IMR-90 (cell line): ENCODE measurements at regions not wholly inside any gene's neighbourhood (a gene's known extent, or its start where the extent isn't known, plus 50 kb on each side); places are given as distances from the start of the nearest gene placed in this dataset.

Experiments
- ATAC-seq: fragments of 200-7000 bp; cut with Tn5 transposase; 2 replicates; pipeline ENCODE4 v1.9.1; 2020; ENCODE audit warnings: low read depth, mild to moderate bottlenecking, moderate library complexity
- BruUV-seq: library from RNA; stranded (reverse); fragments of 400-500 nt; replicated peaks from 2 replicates; lab custom pipeline; 2021; lab: Mats Ljungman, UMichigan
- CTCF ChIA-PET: fragments of 300-600 bp; formaldehyde crosslinking; extraction: SDS; loops from one replicate; lab custom pipeline; 2021; ENCODE audit warnings: antibody characterized with exemption; lab: Yijun Ruan, JAX
- POLR2A ChIA-PET: fragments of 300-600 bp; sonication (Branson Sonifier 250); formaldehyde crosslinking; loops from one replicate; lab custom pipeline; 2022; ENCODE audit warnings: antibody characterized with exemption; ENCODE audit not compliant: unreplicated experiment; lab: Charles Lee
- DNase-seq: peaks from one replicate; pipeline ENCODE4 v3.0.0; 2013
- H2AFZ ChIP-seq: replicated peaks from 2 replicates; pipeline ENCODE3; 2013; ENCODE audit warnings: low read length, mild to moderate bottlenecking; ENCODE audit not compliant: poor library complexity
- H2AK5ac ChIP-seq: 2 replicates; pipeline ENCODE4 v1.6.1; 2013; ENCODE audit warnings: low read depth, low read length, inconsistent platforms
- H2AK9ac ChIP-seq: replicated peaks from 2 replicates; pipeline ENCODE3; 2013; ENCODE audit warnings: mild to moderate bottlenecking, low read depth, low read length, moderate library complexity; ENCODE audit not compliant: poor library complexity
- H2BK120ac ChIP-seq: 2 replicates; pipeline ENCODE4 v1.6.1; 2013; ENCODE audit warnings: low read depth, low read length, inconsistent platforms
- H2BK15ac ChIP-seq: 3 replicates; pipeline ENCODE4 v1.6.1; 2013; ENCODE audit warnings: low read depth, low read length, inconsistent platforms
- H2BK20ac ChIP-seq: 2 replicates; pipeline ENCODE4 v1.6.1; 2013; ENCODE audit warnings: low read depth, mild to moderate bottlenecking, inconsistent platforms, low read length, moderate library complexity
- H2BK5ac ChIP-seq: 2 replicates; pipeline ENCODE4 v1.6.1; 2013; ENCODE audit warnings: mild to moderate bottlenecking, low read depth, low read length, inconsistent platforms; ENCODE audit not compliant: poor library complexity, severe bottlenecking
- H3K14ac ChIP-seq: replicated peaks from 2 replicates; pipeline ENCODE4 v1.6.1; 2013; ENCODE audit warnings: low read depth, low read length, inconsistent platforms
- H3K18ac ChIP-seq: 2 replicates; pipeline ENCODE4 v1.6.1; 2013; ENCODE audit warnings: low read depth, low read length, control low read depth
- H3K23ac ChIP-seq: 2 replicates; pipeline ENCODE4 v1.6.1; 2013; ENCODE audit warnings: low read depth, low read length, inconsistent platforms
- H3K27ac ChIP-seq: 2 replicates; pipeline ENCODE4 v1.5.1; 2013; ENCODE audit warnings: mild to moderate bottlenecking, control low read depth, low read length; ENCODE audit not compliant: insufficient read depth
- H3K27me3 ChIP-seq: 2 replicates; pipeline ENCODE4 v1.6.1; 2013; ENCODE audit warnings: low read length; ENCODE audit not compliant: control insufficient read depth, insufficient read depth
- H3K36me3 ChIP-seq: 2 replicates; pipeline ENCODE4 v1.6.1; 2013; ENCODE audit warnings: low read length, mixed read lengths; ENCODE audit not compliant: control insufficient read depth, insufficient read depth
- H3K4ac ChIP-seq: 2 replicates; pipeline ENCODE4 v1.6.1; 2013; ENCODE audit warnings: low read depth, low read length, inconsistent platforms
- H3K4me1 ChIP-seq: 2 replicates; pipeline ENCODE4 v1.6.1; 2013; ENCODE audit warnings: low read length, mixed read lengths; ENCODE audit not compliant: control insufficient read depth, insufficient read depth
- H3K4me2 ChIP-seq: 2 replicates; pipeline ENCODE4 v1.6.1; 2013; ENCODE audit warnings: low read depth, mild to moderate bottlenecking, control low read depth, low read length, moderate library complexity
- H3K4me3 ChIP-seq: 2 replicates; pipeline ENCODE4 v1.5.1; 2013; ENCODE audit warnings: low read depth, mild to moderate bottlenecking, control low read depth, low read length, moderate library complexity; ENCODE audit not compliant: insufficient read depth
- H3K56ac ChIP-seq: 2 replicates; pipeline ENCODE4 v1.6.1; 2013; ENCODE audit warnings: low read length, inconsistent platforms; ENCODE audit not compliant: insufficient read depth; ENCODE audit errors: extremely low read depth
- H3K79me1 ChIP-seq, 2 experiments: 2 replicates each; pipeline ENCODE4 v1.6.1; 2013; ENCODE audit warnings: low read length in 2 of 2, inconsistent platforms in 1 of 2, low read depth in 1 of 2
- H3K9ac ChIP-seq: 2 replicates; pipeline ENCODE4 v1.6.1; 2013; ENCODE audit warnings: low read depth, low read length, control low read depth
- H3K9me1 ChIP-seq: 2 replicates; pipeline ENCODE4 v1.6.1; 2013; ENCODE audit warnings: low read length, inconsistent platforms; ENCODE audit not compliant: insufficient read depth
- H3K9me3 ChIP-seq: 2 replicates; pipeline ENCODE4 v1.6.1; 2013; ENCODE audit warnings: low read length; ENCODE audit not compliant: control insufficient read depth, insufficient read depth
- H4K20me1 ChIP-seq: 2 replicates; pipeline ENCODE4 v1.6.1; 2013; ENCODE audit warnings: low read length, inconsistent platforms; ENCODE audit not compliant: insufficient read depth
- H4K5ac ChIP-seq: 2 replicates; pipeline ENCODE4 v1.6.1; 2013; ENCODE audit warnings: mild to moderate bottlenecking, low read depth, low read length, control low read depth
- H4K8ac ChIP-seq, 2 experiments: 2 replicates each; pipeline ENCODE4 v1.6.1; 2013; ENCODE audit warnings: low read depth in 2 of 2, low read length in 2 of 2, control low read depth in 1 of 2, inconsistent platforms in 1 of 2
- H4K91ac ChIP-seq: 2 replicates; pipeline ENCODE4 v1.6.1; 2013; ENCODE audit warnings: low read depth, low read length, inconsistent platforms; ENCODE audit not compliant: insufficient read depth
- RFX5 ChIP-seq: IDR thresholded peaks from 2 replicates; pipeline ENCODE4 v1.8.0; 2012; ENCODE audit warnings: low read depth, mild to moderate bottlenecking, low read length, moderate library complexity
- WGBS, 2 experiments: methylation state at CpG; one replicate each; pipeline versions ENCODE4 v1.1.5 to v1.1.7; 2013; ENCODE audit warnings: missing lambda C conversion rate in 2 of 2; ENCODE audit not compliant: insufficient read length in 1 of 2; ENCODE audit errors: extremely low coverage in 2 of 2; 5-methylcytosine and 5-hydroxymethylcytosine counted together
- dilution Hi-C: fragments of 300-500 bp; cut with HindIII; formaldehyde crosslinking; loops from one replicate; pipeline ENCODE4 v1.14.3; 2018; ENCODE audit warnings: low sequenced_read_pairs; ENCODE audit not compliant: unreplicated experiment
- in situ Hi-C: fragments of 300-500 bp; cut with MboI; formaldehyde crosslinking; loops from 3 replicates; pipeline ENCODE4 v1.14.3; 2019; ENCODE audit warnings: low sequenced_read_pairs, inconsistent platforms, mixed read lengths
- intact Hi-C: fragments of 100-400 bp; cut with micrococcal nuclease; formaldehyde crosslinking; loops from 2 replicates; pipeline ENCODE4 v1.10.0; 2022

DNA sequence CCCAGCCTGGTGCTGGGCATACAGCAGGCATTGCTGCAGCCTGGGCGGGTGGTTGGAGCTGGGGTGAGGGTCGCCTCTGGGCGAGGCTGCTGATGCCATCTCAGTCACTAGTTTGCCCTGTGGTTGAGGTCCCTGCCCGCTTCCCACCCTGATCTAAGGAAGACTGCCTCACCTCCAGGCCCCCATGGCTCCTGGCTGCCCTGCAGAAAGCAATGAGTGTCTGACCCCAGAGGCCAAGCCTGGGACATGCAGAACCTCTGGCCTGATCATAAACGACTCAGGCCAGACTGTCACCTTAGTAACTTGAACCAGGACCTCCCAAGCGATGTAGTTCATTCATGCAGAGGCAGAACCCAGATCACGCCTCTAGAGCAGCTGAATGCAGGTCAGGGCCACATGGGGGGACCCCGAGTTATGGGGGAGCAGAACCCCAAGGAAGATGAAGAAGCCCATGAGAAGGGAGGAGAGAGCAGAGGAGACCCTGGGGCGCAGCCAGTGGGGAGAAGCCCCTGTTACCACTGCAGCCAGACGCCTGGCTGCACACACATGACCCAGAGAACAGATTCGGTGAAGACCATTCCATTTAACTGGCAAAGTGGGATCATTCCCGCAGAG lies 213.9 kb downstream of the TBC1D2B start:
- H3K23ac ChIP-seq = no peak overlapping the region
- no peak overlapping the region for H2AFZ ChIP-seq
- H3K18ac ChIP-seq = no peak overlapping the region
- no peak overlapping the region for H4K5ac ChIP-seq
- no peak for TF ChIP-seq RFX5
- no peaks in the 10 kb centered on the region for H3K36me3 ChIP-seq
- ChIA-PET POLR2A (no interaction called here), CTCF (no interaction called here)
- no peaks in the 10 kb centered on the region for H4K20me1 ChIP-seq
- H3K27me3 ChIP-seq = peaks cover 41% of the 10 kb centered on the region
- H3K4me3 ChIP-seq = no peak overlapping the region
- no peak overlapping the region for H3K4ac ChIP-seq
- no peaks in the 10 kb centered on the region for H3K79me1 ChIP-seq
- no peak overlapping the region for H3K27ac ChIP-seq
- H3K9me3 ChIP-seq = no peaks in the 10 kb centered on the region
- in situ Hi-C loops = no loop called here
- DNase-seq (no peak), ATAC-seq (no peak)
- H3K56ac ChIP-seq = no peak overlapping the region
- no peak overlapping the region for H2BK15ac ChIP-seq
- no peaks in the 10 kb centered on the region for H3K9me1 ChIP-seq
- no peak overlapping the region for H3K14ac ChIP-seq
- H3K4me1 ChIP-seq = no peaks in the 10 kb centered on the region
- no peak overlapping the region for H2BK20ac ChIP-seq
- H2BK120ac ChIP-seq = no peak overlapping the region
- H4K91ac ChIP-seq = no peak overlapping the region
- dilution Hi-C loops = no loop called here
- H2AK9ac ChIP-seq = no peak overlapping the region
- intact Hi-C loops = no loop called here
- 54% methylated on average over 3 of the region's 12 CpGs; no CpG with 5 or more reads in 1 of the 2 experiments for WGBS, 2 experiments
- H2BK5ac ChIP-seq = no peak overlapping the region
- H3K4me2 ChIP-seq = no peak overlapping the region
- no peak overlapping the region for H4K8ac ChIP-seq
- no TSS peak for BruUV-seq
- H2AK5ac ChIP-seq = no peak overlapping the region
- H3K9ac ChIP-seq = no peak overlapping the region
